Neuron (in vitro differentiated cells): ENCODE measurements at regions not wholly inside any gene's neighbourhood (a gene's known extent, or its start where the extent isn't known, plus 50 kb on each side); places are given as distances from the start of the nearest gene placed in this dataset.
"Not testable (repeated sequence)": the region's sequence is repeated elsewhere in the genome, so short reads cannot be mapped to it uniquely, and the experiment has no call there.

Source experiments
- H2AFZ ChIP-seq: one replicate; pipeline ENCODE4 v1.6.1; 2013; ENCODE audit warnings: low read depth, mild to moderate bottlenecking, inconsistent platforms, low read length, moderate library complexity
- H3K27me3 ChIP-seq: one replicate; pipeline ENCODE4 v1.6.1; 2013; ENCODE audit warnings: low read length; ENCODE audit not compliant: insufficient read depth
- H3K36me3 ChIP-seq: one replicate; pipeline ENCODE4 v1.6.1; 2013; ENCODE audit warnings: low read length; ENCODE audit not compliant: insufficient read depth
- H3K4me1 ChIP-seq: one replicate; pipeline ENCODE4 v1.6.1; 2013; ENCODE audit warnings: low read length; ENCODE audit not compliant: insufficient read depth
- H3K4me3 ChIP-seq: 2 replicates; pipeline ENCODE4 v1.5.1; 2013; ENCODE audit warnings: mild to moderate bottlenecking, low read length, moderate library complexity
- H3K9me3 ChIP-seq: one replicate; pipeline ENCODE4 v1.6.1; 2013; ENCODE audit warnings: low read length

DNA sequence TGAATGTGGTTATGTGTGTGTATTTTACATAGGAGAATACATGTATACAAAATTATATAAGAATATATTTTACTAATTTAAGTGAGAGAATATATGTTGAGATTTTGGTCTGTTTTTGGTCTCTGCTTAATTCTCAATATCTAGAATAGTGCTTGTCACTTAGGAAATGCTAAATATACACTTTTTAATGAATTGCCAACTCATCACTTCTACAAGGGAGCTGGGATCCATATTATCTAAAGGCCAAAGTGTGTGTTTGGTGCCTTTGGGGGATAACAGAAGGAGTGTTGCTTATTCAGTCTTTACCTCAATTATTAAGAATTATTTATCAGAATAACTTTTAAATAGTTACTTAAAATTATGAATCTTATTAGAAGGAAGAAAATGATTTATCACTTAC is 1304.8 kb downstream of the HACE1 start:
- Histone ChIP-seq H3K4me1 (no peaks in the 10 kb centered on the region), H3K27me3 (no peaks in the 10 kb centered on the region), H3K9me3 (no peaks in the 10 kb centered on the region), H2AFZ (no peak overlapping the region), H3K36me3 (no peaks in the 10 kb centered on the region), H3K4me3 (no peak overlapping the region)

DNA sequence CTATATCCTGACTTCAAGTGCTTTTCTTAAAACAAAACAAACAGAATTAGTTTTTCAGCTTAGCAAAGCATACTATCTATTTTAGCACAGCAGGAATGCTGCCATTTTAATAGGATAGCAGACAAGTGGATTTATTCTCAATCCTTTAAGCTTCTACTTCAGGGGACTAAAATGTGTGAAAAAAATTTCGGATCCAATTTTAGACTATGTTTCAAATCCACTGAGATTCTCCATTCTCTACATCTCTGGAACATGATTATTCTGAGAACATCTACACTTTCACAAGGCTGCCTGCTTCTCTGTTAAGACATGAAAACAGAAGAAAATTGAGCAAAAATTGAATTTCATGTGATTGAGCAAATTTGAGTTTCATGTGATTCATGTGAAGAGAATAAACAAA is 1321.3 kb downstream of the HACE1 start:
- Histone ChIP-seq H3K36me3 (no peaks in the 10 kb centered on the region), H3K4me3 (no peak overlapping the region), H3K4me1 (no peaks in the 10 kb centered on the region), H2AFZ (no peak overlapping the region), H3K9me3 (no peaks in the 10 kb centered on the region), H3K27me3 (no peaks in the 10 kb centered on the region)

- no peak overlapping the region for H2AFZ ChIP-seq
These were observed 1324.9 kb downstream of the HACE1 start for GRCh38 chr6:103534814-103535213.

DNA sequence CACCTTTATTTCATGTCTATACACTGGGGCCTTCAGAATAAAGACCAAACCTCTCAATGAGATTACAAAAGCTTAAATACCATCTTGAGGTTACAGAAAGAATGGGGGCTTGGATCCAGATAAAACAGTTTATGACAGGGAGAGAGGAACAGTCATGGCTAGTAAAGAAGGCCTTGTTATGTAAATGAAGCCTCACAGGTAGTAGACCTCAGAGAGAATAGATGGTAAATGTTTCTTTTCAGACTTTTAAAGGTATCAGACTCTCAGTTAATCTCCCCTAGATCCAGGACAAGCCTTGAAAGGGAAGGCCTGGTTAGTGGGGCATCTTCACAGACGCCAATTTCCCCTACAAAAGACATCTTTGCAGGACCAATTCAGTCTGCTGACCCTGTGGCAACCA is 1325.6 kb downstream of the HACE1 start:
- Histone ChIP-seq H3K4me3 (no peak overlapping the region), H3K9me3 (no peaks in the 10 kb centered on the region), H3K27me3 (no peaks in the 10 kb centered on the region), H3K4me1 (no peaks in the 10 kb centered on the region), H2AFZ (no peak overlapping the region), H3K36me3 (no peaks in the 10 kb centered on the region)

More at GRCh38 chr6:103534814-103535213, 1324.9 kb downstream of the HACE1 start:
- Histone ChIP-seq H3K9me3 (no peaks in the 10 kb centered on the region), H3K4me3 (no peak overlapping the region), H3K27me3 (no peaks in the 10 kb centered on the region), H3K4me1 (no peaks in the 10 kb centered on the region), H3K36me3 (no peaks in the 10 kb centered on the region)

- no peak overlapping the region for H3K4me3 ChIP-seq
- H3K9me3 ChIP-seq, result no peaks in the 10 kb centered on the region
- no peak overlapping the region for H2AFZ ChIP-seq
- H3K36me3 ChIP-seq, result no peaks in the 10 kb centered on the region
- H3K27me3 ChIP-seq, result no peaks in the 10 kb centered on the region
- H3K4me1 ChIP-seq, result no peaks in the 10 kb centered on the region
These were observed 1337.7 kb downstream of the HACE1 start for GRCh38 chr6:103522045-103522444.

- Histone ChIP-seq H3K4me3 (no peak overlapping the region), H3K4me1 (no peaks in the 10 kb centered on the region), H2AFZ (peak overlapping the region; percentile 19), H3K27me3 (no peaks in the 10 kb centered on the region), H3K36me3 (no peaks in the 10 kb centered on the region), H3K9me3 (no peaks in the 10 kb centered on the region)
These were observed 1343.4 kb downstream of the HACE1 start for GRCh38 chr6:103516336-103516735.

GRCh38 chr6:103507052-103507451 is 1352.7 kb downstream of the HACE1 start:
- Histone ChIP-seq H3K4me1 (no peaks in the 10 kb centered on the region), H3K27me3 (no peaks in the 10 kb centered on the region), H2AFZ (no peak overlapping the region), H3K9me3 (no peaks in the 10 kb centered on the region), H3K36me3 (no peaks in the 10 kb centered on the region), H3K4me3 (no peak overlapping the region)

- no peak overlapping the region for H2AFZ ChIP-seq
- no peak overlapping the region for H3K4me3 ChIP-seq
- H3K27me3 ChIP-seq, result no peaks in the 10 kb centered on the region
- H3K4me1 ChIP-seq, result no peaks in the 10 kb centered on the region
- H3K9me3 ChIP-seq, result no peaks in the 10 kb centered on the region
- no peaks in the 10 kb centered on the region for H3K36me3 ChIP-seq
These were observed 1354.6 kb downstream of the HACE1 start for GRCh38 chr6:103505155-103505518.

- H3K4me1 ChIP-seq, result no peaks in the 10 kb centered on the region
- no peak overlapping the region for H2AFZ ChIP-seq
- H3K4me3 ChIP-seq, result no peak overlapping the region
- H3K36me3 ChIP-seq, result no peaks in the 10 kb centered on the region
- H3K27me3 ChIP-seq, result no peaks in the 10 kb centered on the region
- H3K9me3 ChIP-seq, result no peaks in the 10 kb centered on the region
These were observed 1355.1 kb downstream of the HACE1 start for GRCh38 chr6:103504501-103505154.

DNA sequence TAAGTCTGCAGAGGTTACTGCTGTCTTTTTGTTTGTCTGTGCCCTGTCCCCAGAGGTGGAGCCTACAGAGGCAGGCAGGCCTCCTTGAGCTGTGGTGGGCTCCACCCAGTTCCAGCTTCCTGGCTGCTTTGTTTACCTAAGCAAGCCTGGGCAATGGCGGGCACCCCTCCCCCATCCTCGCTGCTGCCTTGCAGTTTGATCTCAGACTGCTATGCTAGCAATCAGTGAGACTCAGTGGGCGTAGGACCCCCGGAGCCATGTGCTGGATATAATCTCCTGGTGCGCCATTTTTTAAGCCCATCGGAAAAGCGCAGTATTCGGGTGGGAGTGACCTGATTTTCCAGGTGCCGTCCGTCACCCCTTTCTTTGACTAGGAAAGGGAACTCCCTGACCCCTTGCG is 1363.1 kb downstream of the HACE1 start:
- not testable (repeated sequence) for H3K36me3 ChIP-seq, H2AFZ ChIP-seq, H3K27me3 ChIP-seq, H3K4me3 ChIP-seq, H3K9me3 ChIP-seq, H3K4me1 ChIP-seq

DNA sequence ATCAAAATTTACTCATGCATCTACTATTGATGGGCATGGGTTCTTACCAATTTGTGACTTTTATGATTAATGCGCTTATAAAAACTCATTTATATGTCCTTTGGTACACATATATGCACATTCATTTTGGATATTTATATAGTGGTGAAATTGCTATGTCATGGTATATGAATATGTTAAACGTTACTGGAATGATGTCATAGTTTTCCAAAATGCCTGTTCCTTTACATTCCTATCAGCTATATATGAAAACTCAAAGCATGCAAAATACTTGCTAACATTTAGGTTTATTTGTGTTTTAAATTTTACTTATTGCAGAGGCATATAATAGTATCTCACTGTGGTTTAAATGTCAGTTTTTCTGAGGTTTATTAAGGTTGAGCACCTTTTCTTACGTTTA is 1403.1 kb downstream of the HACE1 start:
- Histone ChIP-seq H3K4me3 (no peak overlapping the region), H3K9me3 (no peaks in the 10 kb centered on the region), H2AFZ (no peak overlapping the region), H3K36me3 (no peaks in the 10 kb centered on the region), H3K4me1 (no peaks in the 10 kb centered on the region), H3K27me3 (no peaks in the 10 kb centered on the region)

DNA sequence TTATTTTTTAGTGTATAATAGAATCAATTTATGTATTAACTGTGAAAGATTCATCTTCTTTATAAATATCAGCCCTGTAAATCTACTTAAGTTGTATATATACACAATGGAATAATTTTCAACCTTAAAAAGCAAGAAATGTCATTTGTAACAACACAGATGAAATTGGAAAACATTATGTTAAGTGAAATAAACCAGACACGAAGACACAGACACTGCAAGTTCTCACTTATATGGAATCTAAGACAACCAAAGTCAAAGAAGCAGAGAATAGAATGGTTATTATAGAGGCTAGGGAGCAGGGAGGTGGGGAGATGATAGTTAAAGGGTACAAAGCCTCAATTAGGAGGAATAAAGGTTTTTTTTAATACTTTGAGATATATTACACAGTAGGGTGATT is 1404.4 kb downstream of the HACE1 start:
- H3K9me3 ChIP-seq, result no peaks in the 10 kb centered on the region
- no peaks in the 10 kb centered on the region for H3K4me1 ChIP-seq
- no peak overlapping the region for H2AFZ ChIP-seq
- no peak overlapping the region for H3K4me3 ChIP-seq
- no peaks in the 10 kb centered on the region for H3K27me3 ChIP-seq
- H3K36me3 ChIP-seq, result no peaks in the 10 kb centered on the region

DNA sequence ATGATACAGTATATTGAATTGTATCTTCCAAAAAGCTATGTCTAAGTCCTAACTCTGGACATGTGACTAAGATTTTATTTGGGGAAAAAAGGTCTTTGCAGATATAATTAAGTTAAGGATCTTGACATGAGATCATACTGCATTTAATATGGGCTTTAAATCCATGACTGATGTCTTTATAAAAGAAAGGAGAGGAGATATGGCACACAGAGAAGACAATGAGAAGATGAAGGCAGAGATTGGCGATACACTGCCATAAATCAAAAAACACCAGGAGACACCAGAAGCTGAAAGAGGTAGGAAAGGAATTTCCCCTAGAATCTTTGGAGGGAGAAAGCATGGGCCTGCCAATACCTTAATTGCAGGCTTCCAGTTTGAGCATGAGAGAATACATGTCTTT is 1450.2 kb downstream of the HACE1 start:
- no peaks in the 10 kb centered on the region for H3K36me3 ChIP-seq
- no peak overlapping the region for H3K4me3 ChIP-seq
- H3K27me3 ChIP-seq, result no peaks in the 10 kb centered on the region
- H3K9me3 ChIP-seq, result no peaks in the 10 kb centered on the region
- H2AFZ ChIP-seq, result no peak overlapping the region
- no peaks in the 10 kb centered on the region for H3K4me1 ChIP-seq

GRCh38 chr6:103405321-103405720 is 1454.4 kb downstream of the HACE1 start:
- H3K36me3 ChIP-seq, result no peaks in the 10 kb centered on the region
- H3K4me1 ChIP-seq, result no peaks in the 10 kb centered on the region
- H2AFZ ChIP-seq, result no peak overlapping the region
- H3K9me3 ChIP-seq, result no peaks in the 10 kb centered on the region
- no peak overlapping the region for H3K4me3 ChIP-seq
- no peaks in the 10 kb centered on the region for H3K27me3 ChIP-seq
